ENCODE measurements at regions not wholly inside any gene's neighbourhood (a gene's known extent, or its start where the extent isn't known, plus 50 kb on each side); places are given as distances from the start of the nearest gene placed in this dataset.

GRCh38 chr14:97456462-97456861, 659.3 kb downstream of the VRK1 start:
- TF ChIP-seq, protein P1, sequence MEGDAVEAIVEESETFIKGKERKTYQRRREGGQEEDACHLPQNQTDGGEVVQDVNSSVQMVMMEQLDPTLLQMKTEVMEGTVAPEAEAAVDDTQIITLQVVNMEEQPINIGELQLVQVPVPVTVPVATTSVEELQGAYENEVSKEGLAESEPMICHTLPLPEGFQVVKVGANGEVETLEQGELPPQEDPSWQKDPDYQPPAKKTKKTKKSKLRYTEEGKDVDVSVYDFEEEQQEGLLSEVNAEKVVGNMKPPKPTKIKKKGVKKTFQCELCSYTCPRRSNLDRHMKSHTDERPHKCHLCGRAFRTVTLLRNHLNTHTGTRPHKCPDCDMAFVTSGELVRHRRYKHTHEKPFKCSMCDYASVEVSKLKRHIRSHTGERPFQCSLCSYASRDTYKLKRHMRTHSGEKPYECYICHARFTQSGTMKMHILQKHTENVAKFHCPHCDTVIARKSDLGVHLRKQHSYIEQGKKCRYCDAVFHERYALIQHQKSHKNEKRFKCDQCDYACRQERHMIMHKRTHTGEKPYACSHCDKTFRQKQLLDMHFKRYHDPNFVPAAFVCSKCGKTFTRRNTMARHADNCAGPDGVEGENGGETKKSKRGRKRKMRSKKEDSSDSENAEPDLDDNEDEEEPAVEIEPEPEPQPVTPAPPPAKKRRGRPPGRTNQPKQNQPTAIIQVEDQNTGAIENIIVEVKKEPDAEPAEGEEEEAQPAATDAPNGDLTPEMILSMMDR (IDR thresholded peaks at IDR 0.05; ENCODE audit: insufficient read depth, missing control alignments): no peak

DNA sequence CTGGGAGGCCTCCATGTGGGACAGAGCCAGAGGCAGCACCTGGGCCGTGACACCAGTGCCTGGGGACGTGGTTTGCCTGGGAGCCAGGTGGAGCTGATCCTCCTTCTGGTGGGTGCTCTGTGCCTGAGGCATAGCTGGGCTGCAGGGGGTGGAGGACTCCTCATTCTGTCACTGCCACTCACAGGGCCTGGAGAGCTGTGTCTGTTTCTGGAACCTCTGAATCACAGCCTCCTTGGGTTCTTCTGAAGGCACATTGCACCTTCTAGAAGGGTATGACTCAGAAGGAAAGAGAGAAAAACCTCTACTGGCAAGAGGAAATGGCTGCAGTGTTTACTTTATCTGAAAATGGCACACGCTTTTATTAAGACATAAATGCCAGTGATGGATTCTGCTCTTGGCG, 659.8 kb downstream of the VRK1 start:
- TF ChIP-seq, protein P1 (IDR thresholded peaks at IDR 0.05; ENCODE audit: insufficient read depth, missing control alignments): no peak
- FAIRE-seq: no peak
- DNase-seq (ENCODE audit: insufficient read length, low spot score): no peak

More at GRCh38 chr14:97456462-97456861, 659.3 kb downstream of the VRK1 start:
- DNase-seq (ENCODE audit: insufficient read length, low spot score) (no peak), FAIRE-seq (no peak)

GRCh38 chr14:97457575-97458085, 660.4 kb downstream of the VRK1 start:
- DNase-seq (ENCODE audit: insufficient read length, low spot score): no peak
- FAIRE-seq: no peak
- TF ChIP-seq, protein P1 (IDR thresholded peaks at IDR 0.05; ENCODE audit: insufficient read depth, missing control alignments): no peak

DNA sequence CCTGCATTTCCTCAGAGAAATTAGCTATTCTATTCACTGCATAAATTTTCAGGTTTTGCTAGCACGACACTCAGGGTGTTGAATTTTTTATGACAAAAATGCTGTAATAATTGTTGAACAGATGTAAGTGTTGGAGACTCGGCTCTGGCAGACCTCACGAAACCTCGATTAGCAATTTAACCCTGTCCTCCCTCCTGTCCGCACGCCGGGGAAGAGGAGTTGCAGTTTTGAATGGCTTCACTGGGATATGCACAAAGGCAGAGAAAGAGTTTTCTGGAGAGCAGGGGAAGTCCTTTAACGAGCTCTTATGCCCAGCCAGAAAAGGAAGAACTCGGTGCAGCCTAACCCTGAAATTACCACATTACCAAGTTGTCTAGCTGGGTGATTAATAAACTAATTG, 661.1 kb downstream of the VRK1 start:
- FAIRE-seq (no peak), DNase-seq (ENCODE audit: insufficient read length, low spot score) (no peak)
- TF ChIP-seq, protein P1 (IDR thresholded peaks at IDR 0.05; ENCODE audit: insufficient read depth, missing control alignments): no peak

DNA sequence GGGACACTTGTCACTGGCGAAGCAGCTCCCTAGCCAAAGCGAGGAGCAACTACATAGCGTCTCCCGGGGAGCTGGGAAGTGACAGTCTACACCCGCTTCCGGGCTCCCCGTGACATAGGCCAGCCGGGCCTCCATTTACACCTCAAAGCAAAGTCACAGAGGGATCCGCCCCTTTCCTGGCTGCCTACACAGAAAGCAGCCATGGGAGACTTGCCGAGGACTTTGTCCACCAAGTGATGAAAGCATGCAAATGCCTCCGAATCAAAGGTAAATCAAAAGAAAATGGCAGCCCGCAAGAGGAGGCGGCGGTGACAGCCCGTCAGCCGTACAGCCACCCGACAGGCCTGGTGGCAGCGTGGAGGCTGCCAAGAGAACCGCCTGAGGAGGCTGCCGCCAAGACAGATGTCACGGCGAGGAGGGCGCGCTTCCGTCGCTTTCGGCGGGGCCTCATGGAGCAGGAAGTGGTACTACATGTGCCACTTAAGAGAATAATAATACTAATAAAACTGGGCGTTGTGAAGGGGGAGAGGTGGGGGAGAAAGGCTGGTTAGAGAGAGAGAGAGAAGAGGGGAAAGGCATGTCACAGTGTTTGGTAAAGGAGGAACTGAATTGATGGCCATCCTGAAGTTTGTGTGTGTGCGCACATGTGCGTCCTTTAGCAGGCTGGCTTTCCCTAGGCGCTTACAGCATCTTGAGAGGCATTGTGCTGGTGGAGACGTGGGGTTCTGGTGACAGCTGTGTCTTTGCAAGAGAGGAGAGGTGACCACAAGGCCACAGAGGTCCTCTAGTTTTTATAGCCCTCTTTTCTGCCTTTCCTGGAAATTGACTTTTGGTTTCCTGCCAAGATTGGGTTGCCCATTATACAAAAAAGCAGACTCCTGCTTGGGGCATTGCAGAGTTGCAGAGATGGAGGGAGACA, 661.7 kb downstream of the VRK1 start:
- TF ChIP-seq, protein P1 (IDR thresholded peaks at IDR 0.05; ENCODE audit: insufficient read depth, missing control alignments): no peak
- FAIRE-seq (no peak), DNase-seq (ENCODE audit: insufficient read length, low spot score) (no peak)

DNA sequence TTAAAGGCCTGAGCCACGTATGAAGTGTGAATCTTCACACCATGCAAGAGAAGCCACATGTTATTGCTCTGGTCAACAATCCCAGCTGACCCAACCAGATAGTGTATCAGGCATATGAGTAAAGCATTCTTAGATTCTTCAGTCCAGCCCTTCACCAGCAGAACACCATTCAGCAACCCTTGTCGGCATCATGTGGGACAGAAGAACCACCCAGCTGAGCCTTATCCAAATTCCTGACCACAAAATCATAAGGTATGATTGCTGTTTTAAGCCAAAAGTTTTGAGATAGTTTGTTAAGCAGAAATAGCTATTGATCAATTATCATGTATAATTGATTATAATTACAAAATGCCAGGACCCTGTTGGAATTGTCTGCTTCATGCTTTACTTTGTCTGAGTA, 664.9 kb downstream of the VRK1 start:
- FAIRE-seq (no peak), DNase-seq (ENCODE audit: insufficient read length, low spot score) (no peak)

More for the DNA sequence above, 664.9 kb downstream of the VRK1 start:
- TF ChIP-seq, protein P1 (IDR thresholded peaks at IDR 0.05; ENCODE audit: insufficient read depth, missing control alignments): no peak
